D721Med (cell line): ENCODE measurements at regions not wholly inside any gene's neighbourhood (a gene's known extent, or its start where the extent isn't known, plus 50 kb on each side); places are given as distances from the start of the nearest gene placed in this dataset.
A peak's percentile ranks its signal among the peaks of the same experiment; 100 is the strongest.

ENCODE experiments used
- DNase-seq: peaks from one replicate; pipeline ENCODE4 v3.0.0; 2011; ENCODE audit warnings: low spot score; ENCODE audit not compliant: insufficient read length
- FAIRE-seq: peaks from 2 replicates; lab custom pipeline; 2011; peaks lifted over from hg19 to GRCh38; lab: Jason Lieb, UNC
- TF ChIP-seq, protein P1 (sequence below): IDR thresholded peaks from 2 replicates; pipeline ENCODE4 v1.5.1; 2012; ENCODE audit warnings: mild to moderate bottlenecking, control low read depth; ENCODE audit not compliant: insufficient read depth; ENCODE audit errors: missing control alignments

DNA sequence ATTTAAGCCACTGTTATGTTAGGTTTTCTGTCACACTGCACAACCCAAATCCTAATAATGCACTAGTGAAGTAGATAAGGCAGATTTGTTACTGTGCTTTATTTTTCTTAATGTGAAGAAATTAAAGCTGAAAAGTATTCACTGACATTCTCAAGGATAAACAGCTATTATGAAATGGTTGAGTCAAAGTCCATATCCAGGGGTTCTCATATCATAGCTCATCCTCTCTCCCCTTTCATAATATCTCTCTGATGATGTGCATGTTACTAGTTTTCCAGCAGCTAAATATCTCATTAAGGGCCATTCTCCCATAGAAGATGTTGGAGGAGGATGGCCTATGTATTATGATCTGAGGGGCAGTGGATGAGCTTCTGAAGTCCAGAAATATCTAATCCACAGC is 53.6 kb upstream of the CCDC190 start:
- no peak for DNase-seq
- FAIRE-seq, result no peak
- TF ChIP-seq, protein P1, sequence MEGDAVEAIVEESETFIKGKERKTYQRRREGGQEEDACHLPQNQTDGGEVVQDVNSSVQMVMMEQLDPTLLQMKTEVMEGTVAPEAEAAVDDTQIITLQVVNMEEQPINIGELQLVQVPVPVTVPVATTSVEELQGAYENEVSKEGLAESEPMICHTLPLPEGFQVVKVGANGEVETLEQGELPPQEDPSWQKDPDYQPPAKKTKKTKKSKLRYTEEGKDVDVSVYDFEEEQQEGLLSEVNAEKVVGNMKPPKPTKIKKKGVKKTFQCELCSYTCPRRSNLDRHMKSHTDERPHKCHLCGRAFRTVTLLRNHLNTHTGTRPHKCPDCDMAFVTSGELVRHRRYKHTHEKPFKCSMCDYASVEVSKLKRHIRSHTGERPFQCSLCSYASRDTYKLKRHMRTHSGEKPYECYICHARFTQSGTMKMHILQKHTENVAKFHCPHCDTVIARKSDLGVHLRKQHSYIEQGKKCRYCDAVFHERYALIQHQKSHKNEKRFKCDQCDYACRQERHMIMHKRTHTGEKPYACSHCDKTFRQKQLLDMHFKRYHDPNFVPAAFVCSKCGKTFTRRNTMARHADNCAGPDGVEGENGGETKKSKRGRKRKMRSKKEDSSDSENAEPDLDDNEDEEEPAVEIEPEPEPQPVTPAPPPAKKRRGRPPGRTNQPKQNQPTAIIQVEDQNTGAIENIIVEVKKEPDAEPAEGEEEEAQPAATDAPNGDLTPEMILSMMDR, result no peak

DNA sequence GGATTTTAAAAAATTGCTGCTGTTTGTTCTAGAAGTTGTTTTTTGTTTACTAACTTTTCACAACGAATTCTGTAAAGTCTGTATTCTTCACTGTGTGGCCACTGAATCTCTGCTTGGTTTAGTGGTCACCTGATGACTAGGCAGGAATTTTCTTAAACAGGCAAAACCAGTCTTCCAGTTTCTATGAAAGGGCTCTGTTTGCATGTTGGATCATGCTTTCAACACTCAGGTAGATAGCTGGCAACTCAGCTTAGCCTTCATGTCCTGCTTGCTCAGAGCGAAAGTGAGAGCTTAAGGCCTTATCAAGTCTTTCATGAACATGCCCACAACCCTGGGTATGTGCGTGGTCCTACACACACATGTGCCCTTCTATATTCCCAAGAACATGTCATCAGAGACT is 52.4 kb upstream of the CCDC190 start:
- FAIRE-seq, result no peak
- DNase-seq, result no peak
- TF ChIP-seq, protein P1, result no peak

DNA sequence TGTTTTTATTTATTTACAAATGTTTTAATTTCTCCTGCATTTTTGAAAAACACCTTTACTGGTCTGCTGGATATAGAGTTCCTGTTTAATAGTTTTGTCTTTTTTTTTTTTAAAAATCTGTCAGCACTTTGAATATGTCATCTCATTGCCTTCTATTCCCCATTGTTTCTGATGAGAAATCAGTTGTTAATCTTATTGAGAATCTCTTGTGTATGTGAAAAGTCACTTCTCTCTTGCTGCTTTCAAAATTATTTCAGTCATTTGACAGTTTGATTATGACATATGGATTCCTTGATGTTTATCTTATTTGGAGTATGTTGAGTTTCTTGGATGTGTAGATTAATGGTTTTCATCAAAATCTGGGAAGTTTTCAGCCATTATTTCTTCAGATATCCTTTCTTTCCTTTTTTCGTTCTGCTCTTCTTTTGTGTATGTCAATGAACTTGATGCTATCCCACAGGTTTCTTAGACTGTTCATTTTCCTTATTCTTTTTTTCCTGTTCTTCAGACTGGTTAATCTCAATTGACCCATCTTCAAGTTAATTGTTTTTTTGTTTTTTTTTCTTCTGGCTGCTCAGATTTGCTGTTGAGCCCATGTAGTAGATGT is 51.2 kb upstream of the CCDC190 start:
- TF ChIP-seq, protein P1, result no peak
- DNase-seq, result no peak
- FAIRE-seq, result peak; percentile 80
